Natural killer cell (primary cell): ENCODE measurements at regions not wholly inside any gene's neighbourhood (a gene's known extent, or its start where the extent isn't known, plus 50 kb on each side); places are given as distances from the start of the nearest gene placed in this dataset.

Experiments
- ATAC-seq, 3 donors: fragments of 150-1000 bp in 2 of 3; fragments of 200-7000 bp in 1 of 3; cut with Tn5 transposase; 1 replicate in 1 of 3; 2 replicates in 2 of 3; pipeline ENCODE4 v1.10.0; 2021; ENCODE audit warnings: mild to moderate bottlenecking in 2 of 3, moderate library complexity in 2 of 3
- DNase-seq, 2 donors: peaks; one replicate each; pipeline versions ENCODE4 v3.0.0 to v3.0.0-alpha.2; 2013 to 2021; ENCODE audit warnings: mixed read lengths in 1 of 2
- H3K27ac ChIP-seq: one replicate; pipeline ENCODE4 v1.5.1; 2013; ENCODE audit warnings: mild to moderate bottlenecking, low read length
- H3K27me3 ChIP-seq: one replicate; pipeline ENCODE4 v1.6.1; 2013; ENCODE audit warnings: low read length; ENCODE audit not compliant: control insufficient read depth, insufficient read depth
- H3K36me3 ChIP-seq: one replicate; pipeline ENCODE4 v1.6.1; 2013; ENCODE audit warnings: low read length; ENCODE audit not compliant: control insufficient read depth, insufficient read depth
- H3K4me1 ChIP-seq: one replicate; pipeline ENCODE4 v1.6.1; 2013; ENCODE audit warnings: low read length; ENCODE audit not compliant: control insufficient read depth, insufficient read depth
- H3K4me3 ChIP-seq: one replicate; pipeline ENCODE4 v1.5.1; 2013; ENCODE audit warnings: low read length
- H3K9me3 ChIP-seq: one replicate; pipeline ENCODE4 v1.6.1; 2013; ENCODE audit warnings: low read length; ENCODE audit not compliant: control insufficient read depth, insufficient read depth
- H3K27ac Mint-ChIP-seq, 2 donors: one replicate each; pipeline ENCODE4 v1.8.0; 2022; ENCODE audit warnings: mild to moderate bottlenecking in 2 of 2, mixed read lengths in 2 of 2, moderate library complexity in 1 of 2
- H3K27me3 Mint-ChIP-seq, 2 donors: one replicate each; pipeline ENCODE4 v1.8.0; 2022; ENCODE audit warnings: low read depth in 2 of 2, mixed read lengths in 2 of 2
- H3K36me3 Mint-ChIP-seq: one replicate; pipeline ENCODE4 v1.8.0; 2022; ENCODE audit warnings: mixed read lengths
- H3K4me1 Mint-ChIP-seq, 2 donors: one replicate each; pipeline ENCODE4 v1.8.0; 2022; ENCODE audit warnings: mixed read lengths in 2 of 2
- H3K4me3 Mint-ChIP-seq: one replicate; pipeline ENCODE4 v1.8.0; 2022; ENCODE audit warnings: mild to moderate bottlenecking, moderate library complexity, mixed read lengths
- H3K9me3 Mint-ChIP-seq, 2 donors: one replicate each; pipeline ENCODE4 v1.8.0; 2022; ENCODE audit warnings: mixed read lengths in 2 of 2
- WGBS: methylation state at CpG from one replicate; pipeline ENCODE4 v1.1.7; 2013; ENCODE audit warnings: missing lambda C conversion rate; ENCODE audit not compliant: insufficient coverage; 5-methylcytosine and 5-hydroxymethylcytosine counted together
- intact Hi-C: fragments of 100-400 bp; cut with micrococcal nuclease; formaldehyde crosslinking; loops from one replicate; pipeline ENCODE4 v1.14.2; 2022
- TF ChIP-seq, protein P1 (sequence below): fragments of 200-600 bp; IDR thresholded peaks from one replicate; pipeline ENCODE4 v1.8.0; 2022; ENCODE audit warnings: antibody characterized with exemption

DNA sequence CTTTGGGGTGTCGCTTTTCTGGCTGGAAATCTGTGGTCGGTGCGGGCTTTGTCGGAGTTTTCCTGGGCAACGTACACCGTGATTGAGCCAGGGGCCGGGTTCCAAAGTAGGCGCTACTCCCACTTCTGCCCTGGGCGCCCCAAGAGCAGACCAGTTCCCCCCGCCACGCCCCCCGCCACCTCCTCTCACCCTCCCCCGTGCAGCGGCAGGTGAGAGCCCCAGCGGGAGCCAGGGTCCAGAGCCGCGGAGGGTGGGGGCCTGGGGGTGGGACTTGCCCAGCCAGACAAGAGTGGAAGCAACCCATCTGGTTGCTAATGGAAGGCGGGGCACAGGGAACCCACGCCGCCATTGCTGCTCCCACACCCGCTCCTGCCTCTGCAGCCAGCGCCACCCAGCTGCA, 2195.9 kb downstream of the PCDH9 start:
- Mint-ChIP-seq H3K4me3 (no peak overlapping the region), H3K9me3 (peaks cover 12 to 22% of the 10 kb centered on the region in 2 donors), H3K27me3 (no peaks in the 10 kb centered on the region), H3K27ac (no peak overlapping the region), H3K4me1 (no peaks in the 10 kb centered on the region), H3K36me3 (no peaks in the 10 kb centered on the region)
- no peaks in the 10 kb centered on the region for H3K4me1 ChIP-seq
- DNase-seq (no peak), ATAC-seq (no peak)
- H3K4me3 ChIP-seq: no peak overlapping the region
- peaks cover 10% of the 10 kb centered on the region for H3K9me3 ChIP-seq
- no peaks in the 10 kb centered on the region for H3K36me3 ChIP-seq
- no peak overlapping the region for H3K27ac ChIP-seq
- intact Hi-C loops: no loop called here
- TF ChIP-seq, protein P1, sequence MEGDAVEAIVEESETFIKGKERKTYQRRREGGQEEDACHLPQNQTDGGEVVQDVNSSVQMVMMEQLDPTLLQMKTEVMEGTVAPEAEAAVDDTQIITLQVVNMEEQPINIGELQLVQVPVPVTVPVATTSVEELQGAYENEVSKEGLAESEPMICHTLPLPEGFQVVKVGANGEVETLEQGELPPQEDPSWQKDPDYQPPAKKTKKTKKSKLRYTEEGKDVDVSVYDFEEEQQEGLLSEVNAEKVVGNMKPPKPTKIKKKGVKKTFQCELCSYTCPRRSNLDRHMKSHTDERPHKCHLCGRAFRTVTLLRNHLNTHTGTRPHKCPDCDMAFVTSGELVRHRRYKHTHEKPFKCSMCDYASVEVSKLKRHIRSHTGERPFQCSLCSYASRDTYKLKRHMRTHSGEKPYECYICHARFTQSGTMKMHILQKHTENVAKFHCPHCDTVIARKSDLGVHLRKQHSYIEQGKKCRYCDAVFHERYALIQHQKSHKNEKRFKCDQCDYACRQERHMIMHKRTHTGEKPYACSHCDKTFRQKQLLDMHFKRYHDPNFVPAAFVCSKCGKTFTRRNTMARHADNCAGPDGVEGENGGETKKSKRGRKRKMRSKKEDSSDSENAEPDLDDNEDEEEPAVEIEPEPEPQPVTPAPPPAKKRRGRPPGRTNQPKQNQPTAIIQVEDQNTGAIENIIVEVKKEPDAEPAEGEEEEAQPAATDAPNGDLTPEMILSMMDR: no peak
- H3K27me3 ChIP-seq: no peaks in the 10 kb centered on the region
- 92% methylated on average over 16 of the region's 22 CpGs for WGBS

DNA sequence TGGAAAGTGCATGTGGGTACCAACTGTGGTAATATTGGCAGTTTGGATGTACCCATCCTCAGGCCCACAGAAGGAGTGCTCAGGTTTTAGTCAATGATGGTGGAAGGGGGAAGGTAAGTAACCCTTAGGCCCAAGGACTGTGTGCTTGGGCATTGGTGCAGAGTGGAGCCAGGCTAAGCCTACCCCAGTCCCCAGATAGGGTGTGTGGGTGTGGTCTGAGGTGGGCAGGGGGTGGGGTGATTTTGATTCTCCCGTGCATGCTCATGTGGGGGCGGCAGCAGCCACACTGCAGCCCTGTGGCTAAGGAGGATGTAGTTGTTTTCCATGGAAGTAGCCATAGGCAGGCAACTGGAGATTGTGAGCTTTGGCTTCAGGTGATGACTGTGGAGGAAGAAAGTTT, 2197.3 kb downstream of the PCDH9 start:
- ATAC-seq (no peak), DNase-seq (no peak)
- Mint-ChIP-seq H3K27me3 (no peaks in the 10 kb centered on the region), H3K36me3 (no peaks in the 10 kb centered on the region), H3K4me1 (no peaks in the 10 kb centered on the region), H3K4me3 (no peak overlapping the region), H3K9me3 (peaks cover 12 to 25% of the 10 kb centered on the region in 2 donors), H3K27ac (no peak overlapping the region)
- Histone ChIP-seq H3K9me3 (peaks cover 10% of the 10 kb centered on the region), H3K4me1 (no peaks in the 10 kb centered on the region), H3K36me3 (no peaks in the 10 kb centered on the region), H3K27ac (no peak overlapping the region), H3K4me3 (no peak overlapping the region), H3K27me3 (no peaks in the 10 kb centered on the region)
- 74% methylated on average over 2 of the region's 2 CpGs for WGBS
- TF ChIP-seq, protein P1: no peak
- intact Hi-C loops: no loop called here

DNA sequence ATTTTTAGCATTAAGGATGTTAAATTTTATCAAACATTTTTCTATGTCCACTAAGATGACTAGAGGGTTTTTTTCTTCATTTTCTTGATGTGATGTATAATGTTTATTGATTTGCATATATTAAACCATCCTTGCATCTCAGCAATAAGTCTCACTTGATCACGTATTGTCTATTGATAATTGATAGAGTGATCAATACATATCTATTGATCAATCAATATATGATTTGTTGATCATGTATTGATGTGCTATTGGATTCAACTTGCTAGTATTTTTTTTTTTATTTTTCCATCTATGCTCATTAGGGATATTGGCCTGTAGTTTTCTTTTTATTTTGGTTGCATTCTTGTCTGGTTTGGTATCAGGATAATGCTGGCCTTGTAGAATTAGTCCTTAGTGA, 2202.0 kb downstream of the PCDH9 start:
- TF ChIP-seq, protein P1: no peak
- intact Hi-C loops: no loop called here
- no peaks in the 10 kb centered on the region for H3K27me3 Mint-ChIP-seq
- H3K27ac ChIP-seq: no peak overlapping the region
- no peak overlapping the region for H3K4me3 Mint-ChIP-seq
- H3K9me3 ChIP-seq: peaks cover 5% of the 10 kb centered on the region
- no peak overlapping the region for H3K27ac Mint-ChIP-seq
- no peak overlapping the region for H3K4me3 ChIP-seq
- H3K4me1 ChIP-seq: no peaks in the 10 kb centered on the region
- ATAC-seq (no peak), DNase-seq (no peak)
- H3K36me3 ChIP-seq: no peaks in the 10 kb centered on the region
- WGBS: no CpG with 5 or more reads among the region's 1 CpG
- peaks cover 12 to 24% of the 10 kb centered on the region in 2 donors for H3K9me3 Mint-ChIP-seq
- H3K27me3 ChIP-seq: no peaks in the 10 kb centered on the region
- peaks cover 5% of the 10 kb centered on the region for H3K36me3 Mint-ChIP-seq
- H3K4me1 Mint-ChIP-seq: no peaks in the 10 kb centered on the region

DNA sequence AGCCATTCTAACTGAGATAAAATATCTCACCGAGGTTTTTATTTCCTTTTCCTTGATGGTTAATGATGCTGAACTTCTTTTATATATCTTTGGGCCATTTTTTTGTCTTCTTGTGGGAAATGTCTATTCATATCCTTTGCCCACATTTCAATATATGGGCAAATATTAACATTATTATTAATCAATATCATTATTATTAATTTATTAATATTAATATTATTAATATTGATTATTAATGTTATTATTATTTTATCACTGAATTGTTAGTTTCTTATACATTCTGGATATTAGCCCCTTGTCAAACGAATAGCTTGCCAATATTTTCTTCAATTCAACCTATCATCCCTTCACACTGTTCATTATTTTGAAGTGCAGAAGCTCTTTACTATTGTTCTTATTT, 2203.6 kb downstream of the PCDH9 start:
- no peaks in the 10 kb centered on the region for H3K27me3 Mint-ChIP-seq
- H3K27me3 ChIP-seq: no peaks in the 10 kb centered on the region
- TF ChIP-seq, protein P1: no peak
- no peak overlapping the region for H3K27ac Mint-ChIP-seq
- 80% methylated on average over 1 of the region's 2 CpGs for WGBS
- no peaks in the 10 kb centered on the region for H3K4me1 ChIP-seq
- H3K27ac ChIP-seq: no peak overlapping the region
- H3K36me3 Mint-ChIP-seq: peaks cover 5% of the 10 kb centered on the region
- H3K9me3 Mint-ChIP-seq: peaks cover 10 to 23% of the 10 kb centered on the region in 2 donors
- no peaks in the 10 kb centered on the region for H3K4me1 Mint-ChIP-seq
- no peak for DNase-seq
- H3K36me3 ChIP-seq: no peaks in the 10 kb centered on the region
- intact Hi-C loops: no loop called here
- H3K9me3 ChIP-seq: peaks cover 3% of the 10 kb centered on the region
- ATAC-seq: no peak
- H3K4me3 Mint-ChIP-seq: no peak overlapping the region
- no peak overlapping the region for H3K4me3 ChIP-seq
